HG02943 (cell line): ENCODE measurements at regions not wholly inside any gene's neighbourhood (a gene's known extent, or its start where the extent isn't known, plus 50 kb on each side); places are given as distances from the start of the nearest gene placed in this dataset.

Experiments used
- ATAC-seq: cut with Tn5 transposase; IDR thresholded peaks from one replicate; pipeline ENCODE4 v1.9.1; 2021; ENCODE audit warnings: mild to moderate bottlenecking, low read depth, moderate library complexity; ENCODE audit not compliant: unreplicated experiment

- no peak for ATAC-seq
These were observed 455.7 kb downstream of the SUCLA2 start for GRCh38 chr13:47545201-47546024.

- no peak for ATAC-seq
These were observed 461.8 kb downstream of the SUCLA2 start for GRCh38 chr13:47539317-47539716.

GRCh38 chr13:47523771-47524170 is 477.3 kb downstream of the SUCLA2 start:
- ATAC-seq: no peak

- no peak for ATAC-seq
These were observed 479.1 kb downstream of the SUCLA2 start for GRCh38 chr13:47521890-47522487.

- no peak for ATAC-seq
These were observed 481.4 kb downstream of the SUCLA2 start for GRCh38 chr13:47519626-47520025.

GRCh38 chr13:47518530-47518929 is 482.5 kb downstream of the SUCLA2 start:
- ATAC-seq: no peak

GRCh38 chr13:47511647-47512046 is 489.4 kb downstream of the SUCLA2 start:
- ATAC-seq: no peak

GRCh38 chr13:47508527-47509228 is 492.4 kb downstream of the SUCLA2 start:
- ATAC-seq: no peak

GRCh38 chr13:47503475-47503874 is 497.6 kb downstream of the SUCLA2 start:
- no peak for ATAC-seq

GRCh38 chr13:47502166-47502565 is 498.9 kb downstream of the SUCLA2 start:
- ATAC-seq: no peak

- no peak for ATAC-seq
These were observed 501.5 kb downstream of the SUCLA2 start for GRCh38 chr13:47499358-47500150.

- no peak for ATAC-seq
These were observed 516.5 kb downstream of the SUCLA2 start for GRCh38 chr13:47484548-47484947.

GRCh38 chr13:47481536-47481935 is 519.5 kb downstream of the SUCLA2 start:
- ATAC-seq: no peak

- ATAC-seq: no peak
These were observed 520.1 kb downstream of the SUCLA2 start for GRCh38 chr13:47480951-47481350.

- no peak for ATAC-seq
These were observed 521.0 kb downstream of the SUCLA2 start for GRCh38 chr13:47480121-47480520.

- no peak for ATAC-seq
These were observed 522.1 kb downstream of the SUCLA2 start for GRCh38 chr13:47478985-47479384.

GRCh38 chr13:47475441-47475948 is 525.6 kb downstream of the SUCLA2 start:
- ATAC-seq: no peak

GRCh38 chr13:47474839-47475238 is 526.2 kb downstream of the SUCLA2 start:
- ATAC-seq: no peak

- no peak for ATAC-seq
These were observed 526.7 kb downstream of the SUCLA2 start for GRCh38 chr13:47474326-47474725.

GRCh38 chr13:47472516-47472915 is 528.6 kb downstream of the SUCLA2 start:
- ATAC-seq: no peak
